HK-2 (cell line): ENCODE measurements at regions not wholly inside any gene's neighbourhood (a gene's known extent, or its start where the extent isn't known, plus 50 kb on each side); places are given as distances from the start of the nearest gene placed in this dataset.

Experiments used
- DNase-seq: peaks from one replicate; pipeline ENCODE4 v3.0.0-alpha.2; 2018; ENCODE audit not compliant: unreplicated experiment

DNA sequence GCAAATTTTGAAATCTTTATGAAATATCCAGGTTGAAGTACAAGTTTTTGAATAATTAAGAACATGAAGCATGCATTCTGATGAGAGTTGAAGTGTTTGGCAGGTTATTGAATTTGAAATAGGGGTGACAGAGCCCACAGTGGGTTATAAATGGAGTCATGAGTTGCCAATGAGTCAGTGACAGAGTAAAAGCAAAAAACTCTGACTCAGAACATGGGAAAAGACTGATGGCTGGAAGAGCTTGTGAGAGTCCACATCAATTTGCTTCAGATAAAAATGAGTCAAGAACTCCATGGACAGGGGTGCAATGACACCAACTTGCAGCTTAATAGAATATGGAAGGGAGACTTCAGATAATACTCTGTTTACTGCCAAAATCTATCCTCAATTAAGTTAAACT is 105.3 kb downstream of the SLC6A15 start:
- DNase-seq, result no peak

GRCh38 chr12:84805474-84805858 is 107.1 kb downstream of the SLC6A15 start:
- no peak for DNase-seq

GRCh38 chr12:84804691-84805473 is 107.7 kb downstream of the SLC6A15 start:
- DNase-seq, result no peak

GRCh38 chr12:84803661-84804060 is 108.9 kb downstream of the SLC6A15 start:
- no peak for DNase-seq

DNA sequence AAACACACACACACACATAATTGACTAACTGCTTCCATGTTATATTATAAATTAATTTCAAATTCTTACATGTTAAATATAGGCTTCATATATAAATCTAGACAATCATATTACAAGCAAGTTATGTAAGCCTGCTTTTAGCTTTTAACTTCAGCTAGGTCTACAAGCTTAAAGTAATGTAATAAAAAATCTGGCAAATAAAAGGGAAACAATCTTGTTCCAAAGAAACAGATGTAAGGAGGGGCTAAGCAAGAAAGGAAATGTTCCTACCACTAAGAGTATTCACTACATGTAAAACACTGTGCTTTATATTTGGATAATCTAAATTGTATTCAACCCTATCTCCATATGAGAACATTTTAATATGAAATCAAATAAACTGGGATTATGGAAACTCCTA is 110.4 kb downstream of the SLC6A15 start:
- no peak for DNase-seq

- DNase-seq, result no peak
These were observed 118.8 kb downstream of the SLC6A15 start for GRCh38 chr12:84793558-84794367.

DNA sequence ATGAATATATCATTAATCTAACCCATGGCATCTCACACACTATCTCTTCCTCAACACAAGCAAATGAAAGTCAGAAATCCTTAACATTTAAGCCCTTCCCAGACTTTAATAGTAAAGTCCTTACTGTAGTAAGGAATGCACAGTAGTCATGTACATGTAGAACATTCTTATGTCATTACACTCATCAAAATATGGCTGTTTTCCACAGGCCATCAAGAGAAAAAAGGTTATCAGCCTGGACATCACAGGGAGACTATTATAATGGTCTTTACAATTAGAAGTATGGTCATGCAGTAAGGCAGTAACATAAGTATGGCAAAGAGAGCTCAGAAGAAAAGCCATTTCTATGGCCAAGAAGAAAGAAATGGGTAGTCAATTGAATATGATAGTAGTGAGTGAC is 121.2 kb downstream of the SLC6A15 start:
- DNase-seq, result no peak

DNA sequence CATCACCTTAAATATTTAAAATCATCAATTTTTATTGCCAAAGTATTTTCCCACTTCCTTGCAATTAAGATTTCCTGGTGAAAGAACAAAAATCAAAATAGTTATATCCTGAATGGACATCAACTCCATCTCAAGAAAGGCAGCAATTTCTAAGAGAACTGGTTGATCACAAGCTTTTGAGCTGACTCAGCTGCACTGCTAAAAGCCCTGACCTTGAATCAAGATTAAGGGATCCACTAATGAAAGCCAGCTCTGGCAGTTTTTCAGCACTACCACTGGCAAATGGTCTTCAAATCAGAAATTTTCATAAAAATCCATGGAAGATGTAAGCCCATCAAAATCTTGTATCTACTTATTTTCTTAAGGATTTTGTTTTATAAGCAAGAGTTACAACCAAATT is 123.4 kb downstream of the SLC6A15 start:
- no peak for DNase-seq

- no peak for DNase-seq
These were observed 125.3 kb downstream of the SLC6A15 start for GRCh38 chr12:84787253-84787652.

- DNase-seq, result no peak
These were observed 126.0 kb downstream of the SLC6A15 start for GRCh38 chr12:84786622-84787021.

DNA sequence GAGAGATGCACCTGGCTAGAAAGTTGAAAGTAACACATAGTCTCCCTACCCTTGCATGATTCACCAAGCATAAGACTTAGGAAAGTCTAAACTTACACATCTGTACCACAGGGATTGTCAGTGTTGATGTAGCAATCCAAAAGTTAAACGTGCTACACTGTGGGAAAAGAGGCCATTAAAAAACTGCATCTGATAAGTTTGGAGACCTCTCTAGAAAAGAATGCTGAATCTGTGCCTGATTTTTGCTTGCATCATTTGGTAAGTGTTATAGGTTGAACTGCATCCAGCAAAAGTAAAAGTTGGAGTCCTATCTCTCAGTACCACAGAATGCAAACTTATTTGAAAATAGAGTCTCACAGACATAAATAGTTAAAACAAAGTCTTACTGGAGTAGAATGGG is 126.6 kb downstream of the SLC6A15 start:
- DNase-seq, result no peak

- no peak for DNase-seq
These were observed 127.3 kb downstream of the SLC6A15 start for GRCh38 chr12:84785281-84785680.

GRCh38 chr12:84779169-84779568 is 133.4 kb downstream of the SLC6A15 start:
- DNase-seq, result no peak

- no peak for DNase-seq
These were observed 140.3 kb downstream of the SLC6A15 start for GRCh38 chr12:84772281-84772680.

DNA sequence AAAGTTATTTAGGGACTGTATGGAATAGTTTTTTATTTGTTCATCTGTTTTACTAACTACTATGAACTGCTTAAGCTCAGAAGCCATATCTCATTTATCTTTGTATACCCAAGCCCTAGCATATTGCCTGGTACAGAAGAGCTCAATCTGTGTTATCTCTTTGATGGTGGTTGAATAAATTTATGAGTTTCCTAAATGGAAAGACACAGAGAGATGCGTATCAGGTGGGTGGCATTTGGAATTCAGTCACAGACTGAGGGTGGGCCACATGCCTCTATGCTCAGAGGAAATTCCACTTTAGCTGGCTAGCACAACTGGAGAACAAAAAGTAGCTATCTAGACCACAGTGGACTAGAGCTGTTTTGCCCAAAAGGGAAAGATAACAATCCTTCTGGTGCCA is 145.5 kb downstream of the SLC6A15 start:
- DNase-seq, result no peak

DNA sequence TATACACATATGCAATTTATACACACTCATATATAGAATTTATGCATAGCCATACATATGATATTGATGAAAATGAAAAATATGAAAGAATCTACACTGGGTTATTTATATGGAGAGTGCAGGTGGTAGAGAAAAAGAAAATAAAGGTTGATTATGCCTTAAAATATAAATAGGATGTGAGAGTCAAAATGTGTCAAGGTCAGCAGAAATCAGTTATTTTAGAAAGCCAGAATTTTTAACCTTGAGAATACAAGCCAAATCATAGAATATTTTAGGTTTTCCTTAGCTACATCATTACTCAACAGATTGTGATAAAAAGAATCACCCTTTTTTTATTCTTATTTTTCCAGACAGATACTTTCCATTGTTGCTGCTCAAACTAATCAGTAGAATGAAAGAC is 146.2 kb downstream of the SLC6A15 start:
- DNase-seq, result no peak

DNA sequence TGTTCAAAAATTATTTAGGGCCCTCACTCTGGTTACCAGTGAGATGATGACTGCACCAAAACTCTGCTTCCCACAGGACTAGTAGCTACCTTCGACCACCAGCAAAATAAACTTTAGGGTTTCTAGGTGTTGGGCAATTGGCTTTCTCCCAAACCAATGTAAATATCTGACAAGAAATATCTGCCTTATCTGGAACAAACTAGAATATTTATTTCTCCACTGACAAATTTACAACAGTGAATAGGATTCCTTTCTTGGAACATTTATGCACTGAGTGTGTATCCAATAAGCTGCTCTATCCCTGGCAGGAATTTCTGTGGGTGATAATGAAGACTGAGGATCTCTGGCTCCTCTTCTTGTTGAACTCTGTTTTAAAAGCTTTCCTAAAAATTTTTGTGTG is 148.6 kb downstream of the SLC6A15 start:
- no peak for DNase-seq

- no peak for DNase-seq
These were observed 149.5 kb downstream of the SLC6A15 start for GRCh38 chr12:84763107-84763506.

DNA sequence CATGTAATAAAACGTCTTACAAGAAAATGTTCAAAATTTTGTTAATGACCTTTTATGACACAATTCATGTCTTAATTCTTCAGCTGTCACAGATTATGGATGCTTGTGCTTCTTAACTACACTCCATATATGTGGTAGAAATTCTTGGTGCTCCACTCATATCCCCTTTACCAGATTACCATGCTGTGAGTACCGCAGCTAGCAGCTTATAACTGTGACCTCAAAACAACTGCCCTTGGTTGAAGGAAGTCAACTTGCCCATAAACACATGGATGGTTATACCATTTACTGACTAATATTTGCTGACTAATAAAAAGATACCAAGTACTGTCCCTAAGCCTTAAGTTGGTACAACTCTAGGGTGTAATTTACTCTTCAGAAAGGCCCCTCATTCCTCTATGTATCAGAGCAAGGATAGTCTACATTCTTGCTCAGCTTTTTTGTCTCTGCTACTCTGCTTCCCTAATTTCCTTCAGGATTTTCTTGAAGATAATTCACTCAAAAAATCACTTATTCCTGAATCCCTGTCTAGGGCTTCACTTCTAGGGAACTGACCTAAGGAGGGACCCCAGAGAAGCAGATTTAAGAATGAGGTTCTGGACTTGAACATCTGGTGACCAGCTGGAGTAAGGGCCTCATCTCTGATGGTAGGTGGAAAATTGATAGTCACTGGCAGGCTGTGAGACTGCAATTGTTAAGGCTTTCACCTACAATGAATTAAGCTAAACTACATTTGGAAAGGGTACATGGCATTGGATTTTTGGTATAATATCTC is 152.3 kb downstream of the SLC6A15 start:
- DNase-seq, result no peak

DNA sequence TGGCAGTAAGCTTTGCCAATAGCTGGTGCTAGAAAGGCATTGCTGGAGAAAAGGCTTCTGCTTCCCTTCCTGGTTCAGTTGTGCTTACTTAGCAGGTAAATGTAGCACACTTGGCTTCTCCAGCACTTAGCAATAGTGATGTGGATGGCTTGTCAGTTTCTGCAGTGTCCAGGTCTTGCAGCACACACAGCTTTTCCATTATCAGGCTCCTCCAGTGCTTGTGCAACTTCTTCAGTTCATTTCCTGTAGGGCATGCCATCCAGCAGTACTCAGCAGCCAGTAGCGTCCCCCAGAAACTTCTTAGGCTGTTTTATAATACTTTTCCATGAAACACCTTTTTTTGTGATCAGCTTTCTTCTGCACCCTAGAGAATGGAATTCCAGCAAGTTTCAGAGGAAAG is 154.6 kb downstream of the SLC6A15 start:
- DNase-seq, result no peak

- DNase-seq, result no peak
These were observed 155.6 kb downstream of the SLC6A15 start for GRCh38 chr12:84756961-84757360.

GRCh38 chr12:84745127-84745526 is 167.5 kb downstream of the SLC6A15 start:
- DNase-seq, result no peak

GRCh38 chr12:84741692-84742091 is 170.9 kb downstream of the SLC6A15 start:
- DNase-seq, result no peak
